Stomach (tissue), 4 donors: ENCODE measurements at regions not wholly inside any gene's neighbourhood (a gene's known extent, or its start where the extent isn't known, plus 50 kb on each side); places are given as distances from the start of the nearest gene placed in this dataset.

ENCODE experiments used
- CTCF ChIP-seq, 7 experiments: fragments of 450-650 bp in 4 of 7; fragments of 200-600 bp in 3 of 7; sonication (generic) in 3 of 7; IDR thresholded peaks; one replicate each; pipeline ENCODE4 v1.5.1; 2016 to 2019; ENCODE audit warnings: antibody characterized with exemption in 7 of 7, control low read depth in 2 of 7, mild to moderate bottlenecking in 1 of 7
- EP300 ChIP-seq: sonication (generic); formaldehyde crosslinking; IDR thresholded peaks from one replicate; pipeline ENCODE4 v1.6.1; 2017; ENCODE audit warnings: antibody characterized with exemption
- POLR2A ChIP-seq, 4 donors: fragments of 450-650 bp; IDR thresholded peaks; one replicate each; pipeline ENCODE4 v1.6.1; 2016; ENCODE audit warnings: antibody characterized with exemption in 4 of 4, control low read depth in 2 of 4, mild to moderate bottlenecking in 1 of 4, moderate library complexity in 1 of 4
- POLR2AphosphoS5 ChIP-seq, 3 donors: sonication (generic); formaldehyde crosslinking; IDR thresholded peaks; one replicate each; pipeline ENCODE4 v1.6.1; 2016; ENCODE audit warnings: antibody characterized with exemption in 3 of 3

GRCh38 chr3:104896624-104897023, 470.1 kb upstream of the ALCAM start:
- no peak for TF ChIP-seq CTCF (IDR thresholded peaks at IDR 0.05)
- no peak for TF ChIP-seq POLR2A (IDR thresholded peaks at IDR 0.05)
- no peak for TF ChIP-seq EP300
- TF ChIP-seq POLR2AphosphoS5 (IDR thresholded peaks at IDR 0.05) = no peak
